Endothelial cell of umbilical vein (primary cell): ENCODE measurements at regions not wholly inside any gene's neighbourhood (a gene's known extent, or its start where the extent isn't known, plus 50 kb on each side); places are given as distances from the start of the nearest gene placed in this dataset.

Source experiments
- BruUV-seq: library from RNA; stranded (reverse); fragments of 400-500 nt; replicated peaks from 2 replicates; lab custom pipeline; 2021; lab: Mats Ljungman, UMichigan
- CTCF ChIA-PET: fragments of 300-600, 350-600 bp; sonication (Branson Sonifier 250); formaldehyde crosslinking; loops from one replicate; lab custom pipeline; 2021; ENCODE audit warnings: antibody characterized with exemption, inconsistent platforms; lab: Charles Lee
- POLR2A ChIA-PET: fragments of 300-600, 350-600 bp; sonication (Branson Sonifier 250); formaldehyde crosslinking; loops from one replicate; lab custom pipeline; 2021; ENCODE audit warnings: antibody characterized with exemption, inconsistent platforms; lab: Charles Lee
- DNase-seq: peaks from one replicate; pipeline ENCODE4 v3.0.0-alpha.2; 2011; ENCODE audit warnings: low read depth, low spot score
- FAIRE-seq: peaks from 2 replicates; lab custom pipeline; 2011; peaks lifted over from hg19 to GRCh38; lab: Jason Lieb, UNC
- H2AFZ ChIP-seq: 2 replicates; pipeline ENCODE4 v1.6.0; 2012; ENCODE audit warnings: low read depth, low read length, control low read depth, inconsistent platforms
- H3K27ac ChIP-seq: 2 replicates; pipeline ENCODE4 v1.5.1; 2011; ENCODE audit warnings: low read depth, mild to moderate bottlenecking, control low read depth, low read length, moderate library complexity; ENCODE audit not compliant: insufficient read depth
- H3K27me3 ChIP-seq, 2 experiments: 2 replicates each; pipeline versions ENCODE4 v1.6.0 to v1.6.1; 2011; ENCODE audit warnings: low read length in 2 of 2, mixed read lengths in 1 of 2; ENCODE audit not compliant: control insufficient read depth in 2 of 2, insufficient read depth in 2 of 2
- H3K36me3 ChIP-seq, 2 experiments: 2 replicates in 1 of 2; 3 replicates in 1 of 2; pipeline ENCODE4 v1.5.1; 2011; ENCODE audit warnings: low read length in 2 of 2, mild to moderate bottlenecking in 1 of 2, moderate library complexity in 1 of 2; ENCODE audit not compliant: control insufficient read depth in 2 of 2, insufficient read depth in 2 of 2; ENCODE audit errors: extremely low read depth in 1 of 2
- H3K4me1 ChIP-seq: 3 replicates; pipeline ENCODE4 v1.5.1; 2011; ENCODE audit warnings: mild to moderate bottlenecking, low read length; ENCODE audit not compliant: control insufficient read depth, insufficient read depth; ENCODE audit errors: extremely low read depth
- H3K4me2 ChIP-seq: 2 replicates; pipeline ENCODE4 v1.6.1; 2011; ENCODE audit warnings: low read length, control low read depth, mixed read lengths; ENCODE audit not compliant: insufficient read depth
- H3K4me3 ChIP-seq, 3 experiments: fragments of 200-600 bp in 1 of 3; sonication (generic), shearing (Covaris generic) in 1 of 3; replicated peaks in 1 of 3; 2 replicates each; pipeline ENCODE4 v1.5.1; 2011 to 2016; ENCODE audit warnings: control low read depth in 3 of 3, low read length in 3 of 3, mild to moderate bottlenecking in 2 of 3, inconsistent platforms in 1 of 3, low read depth in 1 of 3, moderate library complexity in 1 of 3; ENCODE audit not compliant: insufficient read depth in 1 of 3
- H3K79me2 ChIP-seq: 2 replicates; pipeline ENCODE4 v1.6.0; 2012; ENCODE audit warnings: low read length, inconsistent platforms; ENCODE audit not compliant: control insufficient read depth, insufficient read depth
- H3K9ac ChIP-seq: replicated peaks from 2 replicates; pipeline ENCODE3; 2011; ENCODE audit warnings: low read length, control low read depth; ENCODE audit not compliant: insufficient read depth; ENCODE audit errors: extremely low read depth
- H3K9me1 ChIP-seq: replicated peaks from 3 replicates; pipeline ENCODE4 v1.6.0; 2011; ENCODE audit warnings: mild to moderate bottlenecking, low read length; ENCODE audit not compliant: control insufficient read depth, insufficient read depth; ENCODE audit errors: extremely low read depth
- H3K9me3 ChIP-seq: replicated peaks from 2 replicates; pipeline ENCODE4 v1.5.1; 2012; ENCODE audit warnings: low read length, inconsistent platforms; ENCODE audit not compliant: control insufficient read depth, insufficient read depth
- H4K20me1 ChIP-seq: replicated peaks from 2 replicates; pipeline ENCODE3; 2011; ENCODE audit warnings: mild to moderate bottlenecking, low read length; ENCODE audit not compliant: control insufficient read depth, insufficient read depth; ENCODE audit errors: extremely low read depth
- EZH2 ChIP-seq: IDR thresholded peaks from 2 replicates; pipeline ENCODE4 v1.6.1; 2012; ENCODE audit warnings: borderline replicate concordance, low read depth, mild to moderate bottlenecking, moderate library complexity, low read length, inconsistent platforms; ENCODE audit not compliant: severe bottlenecking
- FOS ChIP-seq: IDR thresholded peaks from 2 replicates; pipeline ENCODE4 v1.6.1; 2011; ENCODE audit warnings: mild to moderate bottlenecking, low read length, moderate library complexity, borderline replicate concordance; ENCODE audit not compliant: insufficient read depth
- GATA2 ChIP-seq: IDR thresholded peaks from 2 replicates; pipeline ENCODE4 v1.7.0; 2011; ENCODE audit warnings: low read depth, mild to moderate bottlenecking, moderate library complexity, mixed read lengths, low read length; ENCODE audit not compliant: insufficient read length, insufficient read depth
- JUN ChIP-seq: IDR thresholded peaks from 2 replicates; pipeline ENCODE4 v1.6.1; 2011; ENCODE audit warnings: borderline replicate concordance, low read depth; ENCODE audit not compliant: insufficient read length, insufficient read depth
- MAX ChIP-seq: IDR thresholded peaks from 2 replicates; pipeline ENCODE4 v1.6.1; 2011; ENCODE audit not compliant: insufficient read depth, insufficient read length
- MYC ChIP-seq: IDR thresholded peaks from one replicate; pipeline ENCODE4 v1.6.1; 2011; ENCODE audit warnings: mild to moderate bottlenecking, low read depth, low read length
- POLR2A ChIP-seq: IDR thresholded peaks from 2 replicates; pipeline ENCODE4 v1.6.1; 2012; ENCODE audit warnings: low read depth, mild to moderate bottlenecking, control low read depth, low read length
- POLR2AphosphoS5 ChIP-seq: IDR thresholded peaks from 2 replicates; pipeline ENCODE4 v1.6.1; 2012; ENCODE audit warnings: low read depth, mild to moderate bottlenecking, control low read depth, low read length, moderate library complexity; ENCODE audit not compliant: insufficient read depth
- dilution Hi-C: fragments of 300-500 bp; cut with MboI; formaldehyde crosslinking; loops from one replicate; pipeline ENCODE4 v1.15.0; 2019; ENCODE audit warnings: low sequenced_read_pairs; ENCODE audit not compliant: extremely low pct_ligation_motif_present
- intact Hi-C: fragments of 100-400 bp; cut with micrococcal nuclease; formaldehyde crosslinking; loops from one replicate; pipeline ENCODE4 v1.10.0; 2022
- TF ChIP-seq, protein P1 (sequence below), 2 donors: IDR thresholded peaks; 1 replicate in 1 of 2; 2 replicates in 1 of 2; pipeline ENCODE4 v1.5.1; 2011; ENCODE audit warnings: low read length in 2 of 2, mild to moderate bottlenecking in 2 of 2, moderate library complexity in 2 of 2, control low read depth in 1 of 2, inconsistent platforms in 1 of 2, low read depth in 1 of 2; ENCODE audit not compliant: insufficient read depth in 1 of 2; ENCODE audit errors: extremely low read depth in 1 of 2

DNA sequence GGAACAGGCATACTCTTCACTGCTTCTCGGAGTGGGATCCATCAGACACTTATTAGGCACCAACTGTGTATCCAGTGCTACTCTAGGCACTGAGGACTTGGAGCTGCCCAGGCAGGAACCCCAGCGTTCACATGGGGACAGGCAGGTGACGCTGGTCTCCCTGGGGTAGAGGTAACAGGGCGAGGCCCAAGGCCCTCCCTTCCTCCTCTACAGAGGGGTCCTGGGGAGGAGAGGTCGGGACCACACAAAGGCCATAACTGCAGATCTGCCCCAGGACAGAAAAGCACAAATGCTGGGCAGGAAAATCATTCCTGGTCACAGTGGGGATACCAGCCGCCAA, 262.2 kb downstream of the BRD1 start:
- Histone ChIP-seq H3K4me3 (no peak overlapping the region), H3K4me2 (no peak overlapping the region), H3K79me2 (no peaks in the 10 kb centered on the region), H4K20me1 (no peaks in the 10 kb centered on the region), H3K9me1 (no peaks in the 10 kb centered on the region), H3K9me3 (peaks cover 4% of the 10 kb centered on the region), H2AFZ (no peak overlapping the region), H3K27ac (no peak overlapping the region), H3K27me3 (no peaks in the 10 kb centered on the region), H3K4me1 (no peaks in the 10 kb centered on the region), H3K36me3 (no peaks in the 10 kb centered on the region), H3K9ac (no peak overlapping the region)
- POLR2A ChIA-PET, result no interaction called here
- TF ChIP-seq, protein P1, sequence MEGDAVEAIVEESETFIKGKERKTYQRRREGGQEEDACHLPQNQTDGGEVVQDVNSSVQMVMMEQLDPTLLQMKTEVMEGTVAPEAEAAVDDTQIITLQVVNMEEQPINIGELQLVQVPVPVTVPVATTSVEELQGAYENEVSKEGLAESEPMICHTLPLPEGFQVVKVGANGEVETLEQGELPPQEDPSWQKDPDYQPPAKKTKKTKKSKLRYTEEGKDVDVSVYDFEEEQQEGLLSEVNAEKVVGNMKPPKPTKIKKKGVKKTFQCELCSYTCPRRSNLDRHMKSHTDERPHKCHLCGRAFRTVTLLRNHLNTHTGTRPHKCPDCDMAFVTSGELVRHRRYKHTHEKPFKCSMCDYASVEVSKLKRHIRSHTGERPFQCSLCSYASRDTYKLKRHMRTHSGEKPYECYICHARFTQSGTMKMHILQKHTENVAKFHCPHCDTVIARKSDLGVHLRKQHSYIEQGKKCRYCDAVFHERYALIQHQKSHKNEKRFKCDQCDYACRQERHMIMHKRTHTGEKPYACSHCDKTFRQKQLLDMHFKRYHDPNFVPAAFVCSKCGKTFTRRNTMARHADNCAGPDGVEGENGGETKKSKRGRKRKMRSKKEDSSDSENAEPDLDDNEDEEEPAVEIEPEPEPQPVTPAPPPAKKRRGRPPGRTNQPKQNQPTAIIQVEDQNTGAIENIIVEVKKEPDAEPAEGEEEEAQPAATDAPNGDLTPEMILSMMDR (IDR thresholded peaks at IDR 0.05; ENCODE audit: extremely low read depth in 1 of 2, insufficient read depth in 1 of 2, low read depth in 1 of 2, low read length in 2 of 2), result no peak
- TF ChIP-seq POLR2A, result no peak
- TF ChIP-seq MAX, result no peak
- TF ChIP-seq POLR2AphosphoS5, result no peak
- no peak for TF ChIP-seq JUN
- no peak for TF ChIP-seq FOS
- TF ChIP-seq EZH2, result no peak
- no peak for TF ChIP-seq MYC
- TF ChIP-seq GATA2, result no peak
- DNase-seq, result no peak
- CTCF ChIA-PET, result no interaction called here
- no peak for FAIRE-seq
- intact Hi-C loops (no loop called here), dilution Hi-C loops (no loop called here)
- BruUV-seq, result no TSS peak
